Loucy (cell line): ENCODE measurements at regions not wholly inside any gene's neighbourhood (a gene's known extent, or its start where the extent isn't known, plus 50 kb on each side); places are given as distances from the start of the nearest gene placed in this dataset.

Experiments used
- H2AFZ ChIP-seq: fragments of 200-600 bp; sonication (generic); 2 replicates; pipeline ENCODE4 v1.6.0; 2016; ENCODE audit warnings: antibody characterized with exemption, mild to moderate bottlenecking, low read length, moderate library complexity
- H3F3A ChIP-seq: fragments of 200-600 bp; 2 replicates; pipeline ENCODE4 v1.6.0; 2016; ENCODE audit warnings: antibody characterized with exemption, low read depth, mild to moderate bottlenecking
- H3K27me3 ChIP-seq: fragments of 200-600 bp; sonication (generic); 2 replicates; pipeline ENCODE4 v1.6.1; 2014; ENCODE audit warnings: low read length, mild to moderate bottlenecking; ENCODE audit not compliant: insufficient read depth, poor library complexity, severe bottlenecking
- H3K36me3 ChIP-seq: fragments of 200-600 bp; sonication (generic); 2 replicates; pipeline ENCODE4 v1.6.1; 2016; ENCODE audit warnings: low read length; ENCODE audit not compliant: insufficient read depth
- H3K4me1 ChIP-seq: fragments of 200-600 bp; sonication (generic); 2 replicates; pipeline ENCODE4 v1.5.1; 2014; ENCODE audit warnings: low read length, mild to moderate bottlenecking; ENCODE audit not compliant: insufficient read depth, poor library complexity, severe bottlenecking
- H3K4me2 ChIP-seq: fragments of 200-600 bp; sonication (generic); 2 replicates; pipeline ENCODE4 v1.6.0; 2014; ENCODE audit warnings: antibody characterized with exemption, low read length, low read depth, mild to moderate bottlenecking; ENCODE audit not compliant: poor library complexity, severe bottlenecking
- H3K4me3 ChIP-seq: fragments of 200-600 bp; sonication (generic); 2 replicates; pipeline ENCODE4 v1.5.1; 2014; ENCODE audit warnings: low read length, mild to moderate bottlenecking, mixed read lengths; ENCODE audit not compliant: poor library complexity, severe bottlenecking
- H3K79me2 ChIP-seq: fragments of 200-600 bp; sonication (generic); 2 replicates; pipeline ENCODE4 v1.6.1; 2014; ENCODE audit warnings: low read length; ENCODE audit not compliant: insufficient read depth
- H3K9ac ChIP-seq: fragments of 200-600 bp; sonication (generic); 2 replicates; pipeline ENCODE4 v1.6.0; 2014; ENCODE audit warnings: mild to moderate bottlenecking, low read depth, low read length, moderate library complexity; ENCODE audit not compliant: poor library complexity, severe bottlenecking
- H3K9me2 ChIP-seq: fragments of 200-600 bp; sonication (generic); replicated peaks from 2 replicates; pipeline ENCODE4 v1.6.1; 2016; ENCODE audit warnings: low read depth, low read length, mixed read lengths
- H3K9me3 ChIP-seq: fragments of 200-600 bp; sonication (generic); 2 replicates; pipeline ENCODE4 v1.6.1; 2014; ENCODE audit warnings: mild to moderate bottlenecking, antibody characterized with exemption, low read length, low read depth; ENCODE audit not compliant: insufficient read depth
- H4K20me1 ChIP-seq: fragments of 200-600 bp; sonication (generic); 2 replicates; pipeline ENCODE4 v1.6.0; 2014; ENCODE audit warnings: antibody characterized with exemption, low read length, mild to moderate bottlenecking; ENCODE audit not compliant: insufficient read depth, poor library complexity, severe bottlenecking
- CTCF ChIP-seq: fragments of 200-600 bp; sonication (generic); conservative IDR thresholded peaks from 2 replicates; pipeline ENCODE4 v1.5.1; 2014; ENCODE audit warnings: mild to moderate bottlenecking, antibody characterized with exemption, low read length
- EZH2phosphoT487 ChIP-seq: fragments of 200-600 bp; IDR thresholded peaks from 2 replicates; pipeline ENCODE4 v1.6.1; 2018; ENCODE audit warnings: antibody characterized with exemption, mild to moderate bottlenecking, moderate library complexity, borderline replicate concordance

- Histone ChIP-seq H3K9me2 (no peaks in the 10 kb centered on the region), H3K4me3 (no peak overlapping the region), H3K9me3 (no peaks in the 10 kb centered on the region), H3K27me3 (no peaks in the 10 kb centered on the region), H3K36me3 (no peaks in the 10 kb centered on the region), H3K79me2 (no peaks in the 10 kb centered on the region), H3K4me1 (no peaks in the 10 kb centered on the region), H2AFZ (no peak overlapping the region), H3F3A (no peaks in the 10 kb centered on the region), H4K20me1 (no peaks in the 10 kb centered on the region), H3K9ac (no peak overlapping the region), H3K4me2 (no peak overlapping the region)
- TF ChIP-seq EZH2phosphoT487 (no peak), CTCF (no peak)
Measured at GRCh38 chr12:84551373-84551772, 361.2 kb downstream of the SLC6A15 start.

- Histone ChIP-seq H3K9me2 (no peaks in the 10 kb centered on the region), H3K9me3 (no peaks in the 10 kb centered on the region), H3F3A (no peaks in the 10 kb centered on the region), H3K36me3 (no peaks in the 10 kb centered on the region), H3K4me3 (no peak overlapping the region), H3K27me3 (no peaks in the 10 kb centered on the region), H4K20me1 (no peaks in the 10 kb centered on the region), H3K79me2 (no peaks in the 10 kb centered on the region), H3K4me1 (no peaks in the 10 kb centered on the region), H2AFZ (no peak overlapping the region), H3K9ac (no peak overlapping the region), H3K4me2 (no peak overlapping the region)
- TF ChIP-seq CTCF (no peak), EZH2phosphoT487 (no peak)
Measured at GRCh38 chr12:84550518-84550917, 362.1 kb downstream of the SLC6A15 start.

- Histone ChIP-seq H3K36me3 (no peaks in the 10 kb centered on the region), H3K79me2 (no peaks in the 10 kb centered on the region), H4K20me1 (no peaks in the 10 kb centered on the region), H3K4me3 (no peak overlapping the region), H3K4me2 (no peak overlapping the region), H2AFZ (no peak overlapping the region), H3K27me3 (no peaks in the 10 kb centered on the region), H3K9me3 (no peaks in the 10 kb centered on the region), H3K9me2 (no peaks in the 10 kb centered on the region), H3K9ac (no peak overlapping the region), H3F3A (no peaks in the 10 kb centered on the region), H3K4me1 (no peaks in the 10 kb centered on the region)
- no peak for TF ChIP-seq CTCF
- no peak for TF ChIP-seq EZH2phosphoT487
Measured at GRCh38 chr12:84542289-84542688, 370.3 kb downstream of the SLC6A15 start.
